HL-60 (cell line): ENCODE measurements at regions not wholly inside any gene's neighbourhood (a gene's known extent, or its start where the extent isn't known, plus 50 kb on each side); places are given as distances from the start of the nearest gene placed in this dataset.

ENCODE experiments used
- DNase-seq, 2 experiments: peaks; one replicate each; pipeline ENCODE4 v3.0.0-alpha.2; 2010 to 2020; ENCODE audit warnings: low read depth in 1 of 2, low spot score in 1 of 2
- H3K27ac ChIP-seq: fragments of 250-450 bp; sonication (Bioruptor Pico); replicated peaks from 2 replicates; pipeline ENCODE4 v1.5.1; 2020; ENCODE audit warnings: mild to moderate bottlenecking, moderate library complexity
- H3K27me3 ChIP-seq: fragments of 250-450 bp; sonication (Bioruptor Pico); 2 replicates; pipeline ENCODE4 v1.5.1; 2021; ENCODE audit warnings: mild to moderate bottlenecking, moderate library complexity; ENCODE audit not compliant: insufficient read depth, poor library complexity, severe bottlenecking
- H3K4me3 ChIP-seq: replicated peaks from 2 replicates; pipeline ENCODE4 v1.5.1; 2011; ENCODE audit warnings: mild to moderate bottlenecking, control low read depth, low read length; ENCODE audit not compliant: insufficient read depth
- GABPA ChIP-seq: IDR thresholded peaks from 2 replicates; pipeline ENCODE4 v1.6.1; 2012; ENCODE audit warnings: low read depth
- POLR2AphosphoS5 ChIP-seq: IDR thresholded peaks from 2 replicates; pipeline ENCODE4 v1.6.1; 2012; ENCODE audit warnings: low read depth
- SPI1 ChIP-seq: IDR thresholded peaks from 2 replicates; pipeline ENCODE4 v1.6.1; 2012; ENCODE audit warnings: low read depth, mild to moderate bottlenecking, borderline replicate concordance
- TF ChIP-seq, protein P1 (sequence below): IDR thresholded peaks from one replicate; pipeline ENCODE4 v1.5.1; 2011; ENCODE audit warnings: low read length, control low read depth, inconsistent platforms; ENCODE audit not compliant: insufficient read depth
- TF ChIP-seq, protein P2 (sequence below): IDR thresholded peaks from 2 replicates; pipeline ENCODE4 v1.6.1; 2012; ENCODE audit warnings: low read depth; ENCODE audit not compliant: insufficient replicate concordance

DNA sequence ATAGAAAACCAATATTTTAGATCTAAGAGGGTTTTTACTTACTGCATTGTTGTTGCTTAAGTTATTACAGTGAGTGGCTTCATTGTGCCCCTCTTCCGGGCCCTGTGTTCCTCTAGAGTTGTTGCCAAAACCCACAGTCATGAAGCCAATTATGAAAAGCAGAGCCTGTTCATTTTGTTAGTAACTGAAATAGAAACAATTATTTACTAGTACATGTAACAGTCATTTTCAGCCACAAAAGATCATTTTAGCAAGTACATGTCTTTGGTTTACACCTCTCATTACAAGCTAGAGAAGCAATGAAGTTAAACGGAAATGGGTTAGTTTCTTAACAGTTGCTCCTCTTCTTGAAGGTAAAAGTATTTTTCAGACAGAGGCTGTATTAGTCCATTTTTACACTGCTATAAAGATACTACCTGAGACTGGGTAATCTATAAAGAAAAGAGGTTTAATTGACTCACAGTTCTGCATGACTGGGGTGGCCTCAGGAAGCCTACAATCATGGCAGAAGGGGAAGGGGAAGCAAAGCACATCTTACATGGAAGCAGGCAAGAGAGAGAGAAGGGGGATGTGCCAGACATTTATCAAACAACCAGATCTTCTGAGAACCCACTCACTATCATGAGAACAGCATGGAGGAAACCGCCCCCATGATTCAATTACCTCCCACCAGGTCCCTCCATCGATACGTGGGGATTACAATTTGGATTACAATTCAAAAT is 380.5 kb downstream of the SFMBT2 start:
- no peak for DNase-seq
- TF ChIP-seq, protein P1, sequence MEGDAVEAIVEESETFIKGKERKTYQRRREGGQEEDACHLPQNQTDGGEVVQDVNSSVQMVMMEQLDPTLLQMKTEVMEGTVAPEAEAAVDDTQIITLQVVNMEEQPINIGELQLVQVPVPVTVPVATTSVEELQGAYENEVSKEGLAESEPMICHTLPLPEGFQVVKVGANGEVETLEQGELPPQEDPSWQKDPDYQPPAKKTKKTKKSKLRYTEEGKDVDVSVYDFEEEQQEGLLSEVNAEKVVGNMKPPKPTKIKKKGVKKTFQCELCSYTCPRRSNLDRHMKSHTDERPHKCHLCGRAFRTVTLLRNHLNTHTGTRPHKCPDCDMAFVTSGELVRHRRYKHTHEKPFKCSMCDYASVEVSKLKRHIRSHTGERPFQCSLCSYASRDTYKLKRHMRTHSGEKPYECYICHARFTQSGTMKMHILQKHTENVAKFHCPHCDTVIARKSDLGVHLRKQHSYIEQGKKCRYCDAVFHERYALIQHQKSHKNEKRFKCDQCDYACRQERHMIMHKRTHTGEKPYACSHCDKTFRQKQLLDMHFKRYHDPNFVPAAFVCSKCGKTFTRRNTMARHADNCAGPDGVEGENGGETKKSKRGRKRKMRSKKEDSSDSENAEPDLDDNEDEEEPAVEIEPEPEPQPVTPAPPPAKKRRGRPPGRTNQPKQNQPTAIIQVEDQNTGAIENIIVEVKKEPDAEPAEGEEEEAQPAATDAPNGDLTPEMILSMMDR: no peak
- TF ChIP-seq SPI1 (no peak), POLR2AphosphoS5 (no peak), GABPA (no peak)
- TF ChIP-seq, protein P2, sequence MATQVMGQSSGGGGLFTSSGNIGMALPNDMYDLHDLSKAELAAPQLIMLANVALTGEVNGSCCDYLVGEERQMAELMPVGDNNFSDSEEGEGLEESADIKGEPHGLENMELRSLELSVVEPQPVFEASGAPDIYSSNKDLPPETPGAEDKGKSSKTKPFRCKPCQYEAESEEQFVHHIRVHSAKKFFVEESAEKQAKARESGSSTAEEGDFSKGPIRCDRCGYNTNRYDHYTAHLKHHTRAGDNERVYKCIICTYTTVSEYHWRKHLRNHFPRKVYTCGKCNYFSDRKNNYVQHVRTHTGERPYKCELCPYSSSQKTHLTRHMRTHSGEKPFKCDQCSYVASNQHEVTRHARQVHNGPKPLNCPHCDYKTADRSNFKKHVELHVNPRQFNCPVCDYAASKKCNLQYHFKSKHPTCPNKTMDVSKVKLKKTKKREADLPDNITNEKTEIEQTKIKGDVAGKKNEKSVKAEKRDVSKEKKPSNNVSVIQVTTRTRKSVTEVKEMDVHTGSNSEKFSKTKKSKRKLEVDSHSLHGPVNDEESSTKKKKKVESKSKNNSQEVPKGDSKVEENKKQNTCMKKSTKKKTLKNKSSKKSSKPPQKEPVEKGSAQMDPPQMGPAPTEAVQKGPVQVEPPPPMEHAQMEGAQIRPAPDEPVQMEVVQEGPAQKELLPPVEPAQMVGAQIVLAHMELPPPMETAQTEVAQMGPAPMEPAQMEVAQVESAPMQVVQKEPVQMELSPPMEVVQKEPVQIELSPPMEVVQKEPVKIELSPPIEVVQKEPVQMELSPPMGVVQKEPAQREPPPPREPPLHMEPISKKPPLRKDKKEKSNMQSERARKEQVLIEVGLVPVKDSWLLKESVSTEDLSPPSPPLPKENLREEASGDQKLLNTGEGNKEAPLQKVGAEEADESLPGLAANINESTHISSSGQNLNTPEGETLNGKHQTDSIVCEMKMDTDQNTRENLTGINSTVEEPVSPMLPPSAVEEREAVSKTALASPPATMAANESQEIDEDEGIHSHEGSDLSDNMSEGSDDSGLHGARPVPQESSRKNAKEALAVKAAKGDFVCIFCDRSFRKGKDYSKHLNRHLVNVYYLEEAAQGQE: no peak
- no peaks in the 10 kb centered on the region for H3K27me3 ChIP-seq

DNA sequence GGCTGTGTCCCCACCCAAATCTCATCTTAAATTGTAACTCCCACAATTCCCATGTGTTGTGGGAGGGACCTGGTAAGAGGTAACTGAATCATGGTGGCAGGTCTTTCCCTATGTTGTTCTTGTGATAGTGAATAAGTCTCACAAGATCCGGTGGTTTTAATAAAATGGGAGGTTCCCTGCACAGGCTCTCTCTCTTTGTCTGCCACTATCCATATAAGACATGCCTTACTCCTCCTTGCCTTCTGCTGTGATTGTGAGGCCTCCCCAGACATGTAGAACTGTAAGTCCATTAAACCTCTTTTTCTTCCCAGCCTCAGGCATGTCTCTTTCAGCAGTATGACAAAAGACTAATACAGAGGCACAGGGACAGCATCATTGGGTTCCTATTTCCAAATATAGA is 381.2 kb downstream of the SFMBT2 start:
- H3K27me3 ChIP-seq: no peaks in the 10 kb centered on the region
- TF ChIP-seq GABPA (no peak), SPI1 (no peak), POLR2AphosphoS5 (no peak)
- TF ChIP-seq, protein P1: no peak
- TF ChIP-seq, protein P2: no peak
- no peak for DNase-seq
- no peak overlapping the region for H3K27ac ChIP-seq
- H3K4me3 ChIP-seq: no peak overlapping the region

More for the DNA sequence above, 380.5 kb downstream of the SFMBT2 start:
- Histone ChIP-seq H3K4me3 (no peak overlapping the region), H3K27ac (no peak overlapping the region)

DNA sequence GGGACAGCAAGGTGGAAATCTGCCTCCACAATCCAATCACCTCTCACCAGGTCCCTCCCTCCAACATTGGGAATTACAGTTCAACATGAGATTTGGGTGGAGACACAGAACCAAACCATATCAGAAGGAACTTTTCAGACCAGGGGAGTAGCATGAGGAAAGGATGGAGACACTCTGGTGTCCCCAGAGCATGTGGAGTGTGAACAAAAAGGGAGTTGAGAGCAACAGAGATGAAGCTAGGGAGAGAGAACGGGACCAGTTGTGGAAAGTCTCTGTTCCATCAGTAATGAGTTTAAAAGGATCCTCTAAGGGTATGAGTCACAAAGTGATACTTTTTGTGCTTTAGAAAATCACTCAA is 382.0 kb downstream of the SFMBT2 start:
- no peak for DNase-seq
- no peak overlapping the region; the same call in 1 of the 2 replicates for H3K27ac ChIP-seq
- H3K27me3 ChIP-seq: no peaks in the 10 kb centered on the region
- H3K4me3 ChIP-seq: no peak overlapping the region
- TF ChIP-seq GABPA: no peak
- TF ChIP-seq, protein P1: no peak
